ENCODE measurements at regions not wholly inside any gene's neighbourhood (a gene's known extent, or its start where the extent isn't known, plus 50 kb on each side); places are given as distances from the start of the nearest gene placed in this dataset.

DNA sequence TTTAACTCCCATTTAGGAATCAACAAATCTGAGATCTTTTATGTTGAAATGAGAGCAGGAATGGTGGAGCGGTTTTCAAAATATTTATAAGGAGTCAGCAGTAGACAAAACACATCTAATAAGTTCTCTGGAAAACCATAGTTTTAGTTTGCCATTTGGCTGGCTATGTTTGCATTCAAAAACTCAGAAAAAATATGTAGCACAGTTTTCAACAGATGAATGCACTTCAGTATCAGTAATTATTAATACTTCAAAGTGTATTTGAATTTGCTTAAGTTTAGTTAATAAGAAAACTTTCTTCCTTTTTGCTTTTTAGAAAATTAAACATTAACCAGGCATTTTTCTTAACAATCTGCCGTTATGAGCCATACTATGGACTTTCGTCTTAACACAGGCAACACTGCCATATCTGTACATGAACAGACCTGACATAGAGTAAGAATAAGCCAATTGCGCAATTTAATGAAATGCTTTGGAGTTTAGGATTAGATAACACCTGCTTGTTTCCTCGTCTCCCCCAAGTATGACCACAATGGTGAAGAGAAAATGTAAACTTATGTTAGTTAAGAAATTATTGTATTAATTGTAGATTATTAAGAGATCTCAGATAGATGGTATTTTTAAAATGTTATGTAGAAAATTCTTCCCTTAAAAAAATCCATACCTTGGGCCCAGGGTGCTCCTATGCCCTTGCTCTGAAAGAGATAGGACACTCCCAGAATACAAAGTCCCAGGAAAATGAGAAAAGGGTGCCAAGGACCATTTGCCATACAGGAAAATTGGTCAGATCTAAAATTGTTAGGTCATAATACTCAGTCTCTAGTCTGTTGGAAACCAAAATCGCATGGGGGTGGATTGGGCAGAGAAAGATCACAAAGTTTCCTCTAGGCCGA lies 552.3 kb upstream of the ARGLU1 start:
- intact Hi-C loops (cut with micrococcal nuclease): no loop called here
- ChIA-PET RAD21 (ENCODE audit: low non-redundant PET in 1 of 2, low total read pairs in 2 of 2, uncharacterized antibody in 2 of 2, unreplicated experiment in 2 of 2) (no interaction called here), CTCF (no interaction called here), POLR2A (no interaction called here)
- no peak overlapping the region for H3K27ac ChIP-seq (ENCODE audit: low read depth, low read length)
- no peaks in the 10 kb centered on the region for H3K27me3 ChIP-seq (ENCODE audit: insufficient read depth, low read length)
- no peaks in the 10 kb centered on the region for H3K9me2 ChIP-seq (ENCODE audit: insufficient read depth)
- no peak overlapping the region for H2AFZ ChIP-seq (ENCODE audit: low read depth, low read length, poor library complexity, severe bottlenecking)
- no peaks in the 10 kb centered on the region for H3K79me2 ChIP-seq (ENCODE audit: insufficient read depth, low read length)
- no peaks in the 10 kb centered on the region for H3K4me1 ChIP-seq (ENCODE audit: control insufficient read depth in 1 of 2, insufficient read depth in 2 of 2, low read length in 2 of 2)
- no peak for DNase-seq (ENCODE audit: low read depth, low spot score)
- no peak overlapping the region for H3K9ac ChIP-seq (ENCODE audit: low read length)
- no peak for ATAC-seq
- H3K36me3 ChIP-seq (ENCODE audit: control insufficient read depth in 1 of 2, insufficient read depth in 2 of 2, low read length in 2 of 2): no peaks in the 10 kb centered on the region
- no peaks in the 10 kb centered on the region for H4K20me1 ChIP-seq (ENCODE audit: insufficient read depth)
- no peaks in the 10 kb centered on the region for H3K9me3 ChIP-seq (ENCODE audit: control insufficient read depth in 1 of 2, insufficient read depth in 1 of 2, low read depth in 1 of 2, low read length in 2 of 2)
- H3K4me2 ChIP-seq (ENCODE audit: low read length): no peak overlapping the region
- H3K4me3 ChIP-seq (replicated peaks in 1 of 2; ENCODE audit: low read depth in 1 of 2, low read length in 2 of 2): no peak overlapping the region
- TF ChIP-seq, protein P1, sequence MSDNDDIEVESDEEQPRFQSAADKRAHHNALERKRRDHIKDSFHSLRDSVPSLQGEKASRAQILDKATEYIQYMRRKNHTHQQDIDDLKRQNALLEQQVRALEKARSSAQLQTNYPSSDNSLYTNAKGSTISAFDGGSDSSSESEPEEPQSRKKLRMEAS (IDR thresholded peaks at IDR 0.05): no peak
- no peak for TF ChIP-seq CBX3 (IDR thresholded peaks at IDR 0.05; ENCODE audit: low read depth)
- no peak for TF ChIP-seq EZH2 (IDR thresholded peaks at IDR 0.05)
- TF ChIP-seq SIN3A (IDR thresholded peaks at IDR 0.05; ENCODE audit: low read depth): no peak
- no peak for TF ChIP-seq ZFX (IDR thresholded peaks at IDR 0.05)
- no peak for TF ChIP-seq EGR1 (IDR thresholded peaks at IDR 0.05; ENCODE audit: low read depth)
- TF ChIP-seq TCF7L2 (IDR thresholded peaks at IDR 0.05; ENCODE audit: borderline replicate concordance, extremely low read depth, insufficient read depth, insufficient read length): no peak
- no peak for TF ChIP-seq SRF (IDR thresholded peaks at IDR 0.05; ENCODE audit: low read depth)
- TF ChIP-seq, protein P2, sequence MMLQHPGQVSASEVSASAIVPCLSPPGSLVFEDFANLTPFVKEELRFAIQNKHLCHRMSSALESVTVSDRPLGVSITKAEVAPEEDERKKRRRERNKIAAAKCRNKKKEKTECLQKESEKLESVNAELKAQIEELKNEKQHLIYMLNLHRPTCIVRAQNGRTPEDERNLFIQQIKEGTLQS (IDR thresholded peaks at IDR 0.05): no peak
- TF ChIP-seq, protein P3, sequence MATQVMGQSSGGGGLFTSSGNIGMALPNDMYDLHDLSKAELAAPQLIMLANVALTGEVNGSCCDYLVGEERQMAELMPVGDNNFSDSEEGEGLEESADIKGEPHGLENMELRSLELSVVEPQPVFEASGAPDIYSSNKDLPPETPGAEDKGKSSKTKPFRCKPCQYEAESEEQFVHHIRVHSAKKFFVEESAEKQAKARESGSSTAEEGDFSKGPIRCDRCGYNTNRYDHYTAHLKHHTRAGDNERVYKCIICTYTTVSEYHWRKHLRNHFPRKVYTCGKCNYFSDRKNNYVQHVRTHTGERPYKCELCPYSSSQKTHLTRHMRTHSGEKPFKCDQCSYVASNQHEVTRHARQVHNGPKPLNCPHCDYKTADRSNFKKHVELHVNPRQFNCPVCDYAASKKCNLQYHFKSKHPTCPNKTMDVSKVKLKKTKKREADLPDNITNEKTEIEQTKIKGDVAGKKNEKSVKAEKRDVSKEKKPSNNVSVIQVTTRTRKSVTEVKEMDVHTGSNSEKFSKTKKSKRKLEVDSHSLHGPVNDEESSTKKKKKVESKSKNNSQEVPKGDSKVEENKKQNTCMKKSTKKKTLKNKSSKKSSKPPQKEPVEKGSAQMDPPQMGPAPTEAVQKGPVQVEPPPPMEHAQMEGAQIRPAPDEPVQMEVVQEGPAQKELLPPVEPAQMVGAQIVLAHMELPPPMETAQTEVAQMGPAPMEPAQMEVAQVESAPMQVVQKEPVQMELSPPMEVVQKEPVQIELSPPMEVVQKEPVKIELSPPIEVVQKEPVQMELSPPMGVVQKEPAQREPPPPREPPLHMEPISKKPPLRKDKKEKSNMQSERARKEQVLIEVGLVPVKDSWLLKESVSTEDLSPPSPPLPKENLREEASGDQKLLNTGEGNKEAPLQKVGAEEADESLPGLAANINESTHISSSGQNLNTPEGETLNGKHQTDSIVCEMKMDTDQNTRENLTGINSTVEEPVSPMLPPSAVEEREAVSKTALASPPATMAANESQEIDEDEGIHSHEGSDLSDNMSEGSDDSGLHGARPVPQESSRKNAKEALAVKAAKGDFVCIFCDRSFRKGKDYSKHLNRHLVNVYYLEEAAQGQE (IDR thresholded peaks at IDR 0.05; ENCODE audit: low read depth): no peak
- TF ChIP-seq, protein P4, sequence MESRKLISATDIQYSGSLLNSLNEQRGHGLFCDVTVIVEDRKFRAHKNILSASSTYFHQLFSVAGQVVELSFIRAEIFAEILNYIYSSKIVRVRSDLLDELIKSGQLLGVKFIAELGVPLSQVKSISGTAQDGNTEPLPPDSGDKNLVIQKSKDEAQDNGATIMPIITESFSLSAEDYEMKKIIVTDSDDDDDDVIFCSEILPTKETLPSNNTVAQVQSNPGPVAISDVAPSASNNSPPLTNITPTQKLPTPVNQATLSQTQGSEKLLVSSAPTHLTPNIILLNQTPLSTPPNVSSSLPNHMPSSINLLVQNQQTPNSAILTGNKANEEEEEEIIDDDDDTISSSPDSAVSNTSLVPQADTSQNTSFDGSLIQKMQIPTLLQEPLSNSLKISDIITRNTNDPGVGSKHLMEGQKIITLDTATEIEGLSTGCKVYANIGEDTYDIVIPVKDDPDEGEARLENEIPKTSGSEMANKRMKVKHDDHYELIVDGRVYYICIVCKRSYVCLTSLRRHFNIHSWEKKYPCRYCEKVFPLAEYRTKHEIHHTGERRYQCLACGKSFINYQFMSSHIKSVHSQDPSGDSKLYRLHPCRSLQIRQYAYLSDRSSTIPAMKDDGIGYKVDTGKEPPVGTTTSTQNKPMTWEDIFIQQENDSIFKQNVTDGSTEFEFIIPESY (IDR thresholded peaks at IDR 0.05; ENCODE audit: extremely low read depth, insufficient replicate concordance, low read length): no peak
- no peak for TF ChIP-seq CEBPB (IDR thresholded peaks at IDR 0.05; ENCODE audit: low read depth)
- no TSS peak for BruUV-seq (replicated peaks)
